ENCODE measurements at regions not wholly inside any gene's neighbourhood (a gene's known extent, or its start where the extent isn't known, plus 50 kb on each side); places are given as distances from the start of the nearest gene placed in this dataset.

- TF ChIP-seq ZNF318 (IDR thresholded peaks at IDR 0.05; ENCODE audit: borderline replicate concordance in 1 of 2, low read depth in 1 of 2), result no peak
- peak; percentile 97 for TF ChIP-seq PML (IDR thresholded peaks at IDR 0.05; ENCODE audit: low read length)
- no peak for TF ChIP-seq CBX8 (IDR thresholded peaks at IDR 0.05; ENCODE audit: borderline replicate concordance, extremely low read depth, low read depth, low read length, poor library complexity, severe bottlenecking)
- peak; percentile 74 for TF ChIP-seq SMAD1 (IDR thresholded peaks at IDR 0.05; ENCODE audit: low read depth, low read length, partially characterized antibody)
- no peak for TF ChIP-seq ELF2 (CRISPR knock-in tag; IDR thresholded peaks at IDR 0.05)
- TF ChIP-seq, protein P1, sequence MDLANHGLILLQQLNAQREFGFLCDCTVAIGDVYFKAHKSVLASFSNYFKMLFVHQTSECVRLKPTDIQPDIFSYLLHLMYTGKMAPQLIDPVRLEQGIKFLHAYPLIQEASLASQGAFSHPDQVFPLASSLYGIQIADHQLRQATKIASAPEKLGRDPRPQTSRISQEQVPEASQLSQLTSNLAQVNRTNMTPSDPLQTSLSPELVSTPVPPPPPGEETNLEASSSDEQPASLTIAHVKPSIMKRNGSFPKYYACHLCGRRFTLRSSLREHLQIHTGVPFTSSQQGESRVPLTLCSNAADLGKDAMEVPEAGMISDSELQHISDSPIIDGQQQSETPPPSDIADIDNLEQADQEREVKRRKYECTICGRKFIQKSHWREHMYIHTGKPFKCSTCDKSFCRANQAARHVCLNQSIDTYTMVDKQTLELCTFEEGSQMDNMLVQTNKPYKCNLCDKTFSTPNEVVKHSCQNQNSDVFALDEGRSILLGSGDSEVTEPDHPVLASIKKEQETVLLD (IDR thresholded peaks at IDR 0.05), result peak; percentile 44
- no peak for TF ChIP-seq MXD1 (CRISPR knock-in tag; IDR thresholded peaks at IDR 0.05; ENCODE audit: borderline replicate concordance, poor library complexity, severe bottlenecking)
- TF ChIP-seq XRCC4 (IDR thresholded peaks at IDR 0.05; ENCODE audit: extremely low read depth, insufficient read depth, insufficient read length), result no peak
- 0 out of 2 replicates have a peak, but pooled peaks have one; percentile 37 for TF ChIP-seq DIDO1 (tag; IDR thresholded peaks at IDR 0.05; ENCODE audit: low read depth)
- no peak for TF ChIP-seq ZNF324 (CRISPR knock-in tag; IDR thresholded peaks at IDR 0.05)
- TF ChIP-seq CREB3L1 (IDR thresholded peaks at IDR 0.05; ENCODE audit: borderline replicate concordance, low read depth), result 0 out of 2 replicates have a peak, but pooled peaks have one; percentile 22
- TF ChIP-seq POLR3G (IDR thresholded peaks at IDR 0.05; ENCODE audit: extremely low read depth, insufficient read length, insufficient replicate concordance), result no peak
- peak; percentile 93 for TF ChIP-seq ZNF644 (tag; IDR thresholded peaks at IDR 0.05; ENCODE audit: low read depth)
- no peak for TF ChIP-seq CEBPG (CRISPR knock-in tag; IDR thresholded peaks at IDR 0.05)
- TF ChIP-seq CEBPG (tag; conservative IDR thresholded peaks at IDR 0.05 in 1 of 2, IDR thresholded peaks at IDR 0.05 in 1 of 2), result no peak
- TF ChIP-seq FOXJ2 (tag; IDR thresholded peaks at IDR 0.05), result peak; percentile 47; the same call in 1 of the 2 replicates
- TF ChIP-seq CSDE1 (IDR thresholded peaks at IDR 0.05), result no peak
Measured at GRCh38 chr9:73024601-73025034, 71.8 kb upstream of the ALDH1A1 start (continued).
